Spleen (tissue), 7 donors: ENCODE measurements at regions not wholly inside any gene's neighbourhood (a gene's known extent, or its start where the extent isn't known, plus 50 kb on each side); places are given as distances from the start of the nearest gene placed in this dataset.
"Not testable (repeated sequence)": the region's sequence is repeated elsewhere in the genome, so short reads cannot be mapped to it uniquely, and the experiment has no call there.

Source experiments
- POLR2A ChIP-seq, 3 donors: fragments of 450-650 bp; IDR thresholded peaks; one replicate each; pipeline ENCODE4 v1.5.1; 2017; ENCODE audit warnings: antibody characterized with exemption in 3 of 3, mild to moderate bottlenecking in 1 of 3
- POLR2AphosphoS5 ChIP-seq, 3 donors: sonication (generic); formaldehyde crosslinking; IDR thresholded peaks; one replicate each; pipeline ENCODE4 v1.5.1; 2017; ENCODE audit warnings: antibody characterized with exemption in 3 of 3
- TF ChIP-seq, protein P1 (sequence below), 11 experiments: fragments of 200-600 bp in 7 of 11; fragments of 450-650 bp in 4 of 11; sonication (generic) in 4 of 11; IDR thresholded peaks in 8 of 11; conservative IDR thresholded peaks in 3 of 11; 1 replicate in 7 of 11; 2 replicates in 4 of 11; pipeline versions ENCODE4 v1.4.0 to v1.8.0; 2016 to 2021; ENCODE audit warnings: antibody characterized with exemption in 11 of 11, inconsistent platforms in 4 of 11, mild to moderate bottlenecking in 1 of 11
- donor health status: DM: no; HTN: no; CAD: no; lungs with moderate emphysema.
- donor health status: DM: no; HTN: no; CAD: no.
- donor health status: DM: no; HTN: no; CAD: no.

DNA sequence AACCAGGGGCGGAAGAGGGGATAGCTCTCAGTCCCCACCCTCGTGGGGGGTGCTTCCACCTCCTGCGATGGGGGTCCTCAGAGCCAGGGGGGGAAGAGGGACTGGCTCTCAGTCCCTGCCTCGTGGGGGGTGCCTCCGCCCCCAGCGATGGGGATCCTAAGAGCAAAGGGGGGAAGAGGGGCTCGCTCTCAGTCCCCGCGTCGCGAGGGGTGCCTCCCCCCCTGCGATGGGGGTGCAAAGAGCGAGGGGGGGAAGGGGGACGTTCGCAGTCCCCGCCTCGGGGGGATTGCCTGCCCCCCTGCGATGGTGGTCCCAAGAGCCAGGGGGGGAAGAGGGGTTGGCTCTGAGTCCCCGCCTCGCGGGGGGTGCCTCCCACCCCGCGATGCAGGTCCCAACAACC lies 159.9 kb downstream of the ATP6V0E2 start:
- TF ChIP-seq, protein P1, sequence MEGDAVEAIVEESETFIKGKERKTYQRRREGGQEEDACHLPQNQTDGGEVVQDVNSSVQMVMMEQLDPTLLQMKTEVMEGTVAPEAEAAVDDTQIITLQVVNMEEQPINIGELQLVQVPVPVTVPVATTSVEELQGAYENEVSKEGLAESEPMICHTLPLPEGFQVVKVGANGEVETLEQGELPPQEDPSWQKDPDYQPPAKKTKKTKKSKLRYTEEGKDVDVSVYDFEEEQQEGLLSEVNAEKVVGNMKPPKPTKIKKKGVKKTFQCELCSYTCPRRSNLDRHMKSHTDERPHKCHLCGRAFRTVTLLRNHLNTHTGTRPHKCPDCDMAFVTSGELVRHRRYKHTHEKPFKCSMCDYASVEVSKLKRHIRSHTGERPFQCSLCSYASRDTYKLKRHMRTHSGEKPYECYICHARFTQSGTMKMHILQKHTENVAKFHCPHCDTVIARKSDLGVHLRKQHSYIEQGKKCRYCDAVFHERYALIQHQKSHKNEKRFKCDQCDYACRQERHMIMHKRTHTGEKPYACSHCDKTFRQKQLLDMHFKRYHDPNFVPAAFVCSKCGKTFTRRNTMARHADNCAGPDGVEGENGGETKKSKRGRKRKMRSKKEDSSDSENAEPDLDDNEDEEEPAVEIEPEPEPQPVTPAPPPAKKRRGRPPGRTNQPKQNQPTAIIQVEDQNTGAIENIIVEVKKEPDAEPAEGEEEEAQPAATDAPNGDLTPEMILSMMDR (IDR thresholded peaks at IDR 0.05 in 8 of 11, conservative IDR thresholded peaks at IDR 0.05 in 3 of 11) = not testable (repeated sequence)
- TF ChIP-seq POLR2A, POLR2AphosphoS5 (IDR thresholded peaks at IDR 0.05): not testable (repeated sequence)
